HG02798 (cell line): ENCODE measurements at regions not wholly inside any gene's neighbourhood (a gene's known extent, or its start where the extent isn't known, plus 50 kb on each side); places are given as distances from the start of the nearest gene placed in this dataset.
"Not testable (repeated sequence)": the region's sequence is repeated elsewhere in the genome, so short reads cannot be mapped to it uniquely, and the experiment has no call there.

Source experiments
- ATAC-seq: cut with Tn5 transposase; IDR thresholded peaks from one replicate; pipeline ENCODE4 v1.9.1; 2021; ENCODE audit warnings: mild to moderate bottlenecking; ENCODE audit not compliant: unreplicated experiment, poor library complexity

DNA sequence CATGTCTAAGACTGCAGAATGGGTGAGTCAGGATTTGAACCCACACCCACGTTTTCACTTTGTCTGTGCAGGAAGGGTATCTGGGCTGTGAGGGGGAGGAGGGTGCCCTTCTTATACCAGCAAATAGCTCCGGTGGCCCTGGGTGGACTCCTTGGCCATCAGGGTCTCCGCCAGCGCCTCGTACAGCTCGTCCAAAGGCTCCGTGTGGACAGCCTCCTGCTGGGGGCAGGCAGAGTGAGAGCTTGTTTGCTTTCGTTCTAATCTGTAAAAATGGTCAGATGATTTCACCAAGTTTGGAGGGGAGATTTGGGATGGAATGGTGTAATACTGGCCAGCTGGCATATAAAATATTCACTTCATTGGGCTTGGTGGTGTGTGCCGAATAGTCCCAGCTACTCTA lies 111.7 kb upstream of the CCZ1B start:
- ATAC-seq = not testable (repeated sequence)

DNA sequence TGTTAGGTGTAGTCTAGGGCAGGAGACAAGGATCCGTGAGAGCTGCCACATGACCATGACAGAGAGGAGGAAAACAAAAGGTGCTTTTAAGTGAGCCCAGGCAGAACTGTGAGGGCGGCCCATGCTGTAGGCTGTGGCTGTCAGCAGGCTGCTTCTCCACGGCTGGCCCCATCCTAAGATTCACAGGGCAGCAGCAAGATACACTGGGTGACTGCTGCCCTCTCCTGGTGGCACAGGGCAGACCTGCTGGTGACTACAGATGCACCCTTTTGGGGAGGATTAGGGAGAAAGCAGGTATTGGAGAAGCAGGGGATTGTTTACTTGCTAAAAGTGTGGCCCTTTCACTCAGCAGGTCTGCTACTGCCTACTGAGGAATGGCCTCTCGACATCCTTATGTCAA lies 112.2 kb upstream of the CCZ1B start:
- not testable (repeated sequence) for ATAC-seq

DNA sequence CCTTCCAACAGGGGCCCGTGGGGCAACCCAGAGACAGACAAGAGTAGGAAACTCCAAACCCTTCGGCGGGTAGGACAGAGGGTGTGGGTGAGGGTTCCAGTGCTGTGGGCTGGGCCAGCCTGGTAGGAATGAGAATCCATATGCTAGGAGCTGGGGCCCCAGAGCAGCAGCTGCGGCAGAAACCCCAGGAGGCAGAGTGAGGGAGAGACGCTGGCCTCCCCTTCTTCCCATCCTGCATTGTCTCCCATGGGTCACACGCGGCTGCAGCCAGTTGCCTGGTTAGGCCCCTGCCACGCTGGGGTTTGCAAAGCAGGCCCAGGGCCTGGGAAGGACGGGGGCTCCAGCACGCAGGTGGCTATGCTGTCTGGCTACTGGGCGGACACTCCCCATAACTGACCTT lies 113.1 kb upstream of the CCZ1B start:
- not testable (repeated sequence) for ATAC-seq

DNA sequence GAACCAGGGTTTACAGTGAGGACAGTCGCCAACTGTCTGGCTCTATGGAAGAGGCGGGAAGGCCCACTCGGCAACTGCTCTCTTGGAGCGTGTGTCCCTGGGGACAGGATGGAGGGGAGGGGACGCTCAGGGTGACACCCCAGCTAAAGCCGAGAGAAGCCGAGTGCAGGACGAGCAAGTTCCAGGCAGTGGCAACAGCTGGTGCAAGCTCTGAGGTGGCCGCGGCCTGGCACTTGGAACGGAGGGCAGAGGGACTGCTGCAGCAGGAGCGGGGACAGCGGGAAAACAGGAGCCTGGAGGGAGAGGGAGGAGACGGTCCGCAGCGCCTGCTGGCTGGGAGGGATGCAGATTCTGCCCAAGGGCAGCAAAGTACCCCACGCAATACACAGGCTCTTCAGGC lies 113.8 kb upstream of the CCZ1B start:
- not testable (repeated sequence) for ATAC-seq

DNA sequence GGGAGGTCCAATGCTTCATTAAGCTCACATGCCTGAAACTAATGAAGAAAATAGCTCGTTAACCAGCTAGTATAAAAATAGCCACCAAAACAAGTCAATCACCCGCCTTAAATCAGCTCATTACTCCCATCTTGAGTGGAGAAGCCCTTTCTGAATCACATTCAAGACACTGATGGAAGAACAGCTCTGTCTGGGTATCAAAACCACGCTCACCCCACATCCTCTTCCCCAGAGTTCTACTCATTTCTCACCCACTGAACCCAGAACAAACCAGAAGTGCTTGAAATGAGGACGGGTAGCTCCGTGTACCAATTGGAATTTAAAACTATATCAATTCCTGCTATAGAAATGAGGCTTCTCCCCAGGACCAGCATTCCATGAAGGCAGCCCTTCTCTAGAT lies 120.8 kb upstream of the CCZ1B start:
- ATAC-seq = not testable (repeated sequence)

DNA sequence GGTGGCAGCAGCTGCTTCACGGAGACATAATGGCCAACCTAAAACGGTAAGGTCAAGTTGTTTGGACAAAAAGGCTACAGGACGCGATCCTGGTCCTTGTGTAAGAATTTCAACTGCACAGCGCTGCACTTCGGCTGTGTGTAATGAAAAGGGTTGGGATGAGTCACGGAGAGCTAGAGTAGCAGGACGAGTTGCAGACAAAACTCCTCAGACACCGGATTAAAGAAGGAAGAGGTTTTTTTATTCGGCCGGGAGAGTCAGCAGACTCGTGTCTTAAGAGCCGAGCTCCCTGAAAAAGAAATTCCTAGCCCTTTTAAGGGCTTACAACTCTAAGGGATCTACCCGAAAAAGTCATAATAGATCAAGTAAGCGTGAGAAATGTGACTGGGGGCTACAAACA lies 124.2 kb upstream of the CCZ1B start:
- ATAC-seq = not testable (repeated sequence)

DNA sequence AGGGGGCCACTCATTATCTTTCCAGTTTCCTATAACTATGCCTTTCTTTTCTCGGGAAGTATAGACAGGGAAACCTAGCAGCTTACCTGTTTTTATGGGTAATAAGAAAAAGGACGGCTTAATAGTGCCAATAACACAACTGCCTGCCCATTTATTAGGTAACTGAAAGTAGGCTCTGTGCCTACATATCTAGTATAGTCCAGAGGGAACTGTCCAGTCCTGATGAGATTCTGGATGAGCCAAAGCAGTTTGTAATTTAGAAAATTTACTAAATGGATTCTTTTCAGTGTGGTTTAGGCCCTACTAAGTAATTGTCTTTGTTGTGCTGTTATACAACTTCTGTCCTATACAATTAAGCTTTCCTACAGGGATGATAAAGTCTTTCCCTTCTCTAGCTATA lies 125.5 kb upstream of the CCZ1B start:
- ATAC-seq = not testable (repeated sequence)

DNA sequence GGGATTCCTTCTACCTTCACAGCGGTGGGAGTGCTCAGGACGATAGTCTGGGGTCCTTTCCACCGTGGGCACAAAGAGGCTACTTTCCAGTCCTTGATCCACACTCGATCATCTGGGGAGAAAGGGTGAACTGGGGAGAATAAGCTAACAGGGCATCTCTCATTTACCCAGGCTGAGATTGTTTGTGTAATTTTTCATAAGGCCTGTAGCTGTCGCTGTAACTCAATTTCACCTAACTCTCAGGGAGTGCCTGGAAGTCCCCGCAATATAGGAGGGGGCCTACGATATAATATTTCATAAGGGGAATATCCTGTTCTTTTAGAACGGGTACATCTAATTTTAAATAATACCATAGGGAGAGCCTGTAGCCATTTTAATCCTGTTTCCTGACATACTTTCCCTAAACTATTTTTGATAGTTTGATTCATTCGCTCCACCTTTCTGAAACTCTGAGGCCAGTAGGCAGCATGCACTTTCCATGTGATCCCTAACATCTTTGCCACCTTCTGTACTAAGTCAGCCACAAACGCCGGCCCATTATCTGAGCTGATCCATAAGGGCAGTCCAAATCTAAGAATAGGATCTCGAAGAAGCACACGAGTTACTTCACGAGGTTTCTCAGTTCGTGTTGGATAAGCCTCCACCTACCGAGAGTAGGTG lies 127.2 kb upstream of the CCZ1B start:
- ATAC-seq = not testable (repeated sequence)

DNA sequence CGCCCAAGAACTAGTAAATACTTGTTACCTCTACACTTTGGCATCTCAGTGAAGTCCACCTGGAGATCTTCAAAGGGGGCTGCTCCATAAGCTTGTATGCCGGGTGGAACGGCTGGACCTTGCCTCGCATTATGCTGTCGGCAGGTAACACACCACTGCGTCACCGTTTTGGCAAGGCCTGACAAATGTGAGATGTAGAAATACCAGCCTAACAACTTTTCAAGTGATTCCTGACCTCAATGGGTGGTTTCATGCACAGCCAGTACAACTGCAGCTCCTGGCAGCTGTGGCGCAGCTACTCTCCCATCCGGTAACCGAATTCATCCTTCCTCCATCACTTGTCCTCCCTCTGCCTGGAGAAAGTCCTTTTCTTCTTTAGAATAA lies 127.7 kb upstream of the CCZ1B start:
- not testable (repeated sequence) for ATAC-seq

DNA sequence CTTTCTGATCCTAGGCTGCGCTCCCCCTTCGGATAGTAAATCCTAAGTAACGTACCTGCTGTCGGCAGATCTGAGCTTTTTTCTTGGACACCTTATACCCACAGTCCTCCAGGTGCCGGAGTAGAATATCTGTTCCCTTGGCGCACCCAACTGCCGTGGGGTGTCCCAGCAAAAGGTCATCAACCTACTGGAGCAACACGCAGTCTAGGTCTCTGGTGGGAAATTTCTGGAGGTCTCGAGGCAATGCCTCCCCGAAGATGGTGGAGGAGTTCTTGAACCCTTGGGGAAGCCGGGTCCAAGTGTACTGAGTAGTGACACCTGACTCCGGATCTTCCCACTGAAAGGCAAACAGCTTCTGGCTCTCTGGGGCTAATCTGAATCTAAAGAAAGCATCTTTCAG lies 129.3 kb upstream of the CCZ1B start:
- ATAC-seq = not testable (repeated sequence)

DNA sequence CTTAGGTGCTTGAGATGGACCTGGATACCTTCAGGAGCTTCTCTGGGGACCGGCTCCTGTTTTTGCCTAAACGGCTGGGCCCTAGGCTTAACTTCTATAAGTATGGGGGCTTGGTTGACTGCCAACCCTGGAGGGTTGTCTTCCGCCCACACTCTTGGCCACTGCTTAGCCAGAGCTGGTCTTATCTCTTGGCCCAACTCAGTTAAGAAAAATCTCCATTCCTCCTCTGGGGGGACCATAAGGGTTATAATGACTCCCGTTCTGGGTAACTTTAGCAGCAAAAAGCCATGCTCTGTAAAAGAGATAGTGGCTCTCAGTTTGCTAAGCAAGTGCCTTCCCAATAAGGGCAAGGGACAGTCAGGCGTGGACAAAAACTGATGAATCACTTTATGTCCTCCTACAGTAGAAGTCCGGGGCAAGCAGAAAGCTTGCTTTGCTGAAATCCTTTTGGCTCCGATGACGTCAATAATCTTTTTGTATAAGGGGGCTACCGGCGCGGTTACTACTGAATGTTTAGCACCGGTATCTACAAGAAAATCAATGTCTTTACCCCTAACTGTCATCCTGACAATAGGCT lies 130.0 kb upstream of the CCZ1B start:
- not testable (repeated sequence) for ATAC-seq

DNA sequence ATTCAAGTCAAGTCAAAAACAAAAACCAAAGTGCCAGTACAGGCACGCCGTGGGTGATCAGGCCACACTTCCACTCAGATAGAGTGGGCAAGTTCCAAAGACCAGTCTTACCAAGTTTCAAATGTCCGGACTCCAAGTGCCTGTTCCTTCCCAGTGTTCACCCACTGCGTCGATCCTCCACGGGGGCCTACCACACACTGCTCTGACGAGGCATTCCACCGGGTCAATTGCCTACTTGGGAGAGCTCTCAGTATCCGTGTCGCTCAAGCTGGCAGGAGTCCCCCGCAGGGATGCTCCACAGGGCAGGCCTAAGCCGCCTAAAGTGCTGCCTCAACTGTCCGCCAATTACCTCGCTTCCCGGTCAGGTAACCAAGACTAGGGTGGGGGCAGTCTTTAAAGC lies 132.3 kb upstream of the CCZ1B start:
- not testable (repeated sequence) for ATAC-seq

DNA sequence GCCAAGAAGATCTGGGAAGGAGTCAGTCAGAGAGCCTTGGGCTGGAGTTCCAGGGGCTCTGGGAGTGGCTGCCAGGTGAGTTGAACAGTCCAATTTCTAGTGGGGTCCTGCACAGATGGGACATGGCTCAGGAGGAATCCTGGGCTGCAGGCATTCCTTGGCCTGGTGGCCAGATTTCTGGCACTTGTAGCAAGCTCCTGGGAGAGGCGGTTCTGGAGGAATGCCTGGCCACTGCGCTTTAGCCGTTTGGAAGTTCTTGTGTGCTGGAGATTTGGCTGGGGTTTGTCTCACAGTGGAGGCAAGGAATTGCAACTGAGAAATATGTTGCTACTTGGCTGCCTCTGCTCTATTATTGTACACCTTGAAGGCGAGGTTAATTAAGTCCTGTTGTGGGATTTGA lies 133.9 kb upstream of the CCZ1B start:
- ATAC-seq = not testable (repeated sequence)

DNA sequence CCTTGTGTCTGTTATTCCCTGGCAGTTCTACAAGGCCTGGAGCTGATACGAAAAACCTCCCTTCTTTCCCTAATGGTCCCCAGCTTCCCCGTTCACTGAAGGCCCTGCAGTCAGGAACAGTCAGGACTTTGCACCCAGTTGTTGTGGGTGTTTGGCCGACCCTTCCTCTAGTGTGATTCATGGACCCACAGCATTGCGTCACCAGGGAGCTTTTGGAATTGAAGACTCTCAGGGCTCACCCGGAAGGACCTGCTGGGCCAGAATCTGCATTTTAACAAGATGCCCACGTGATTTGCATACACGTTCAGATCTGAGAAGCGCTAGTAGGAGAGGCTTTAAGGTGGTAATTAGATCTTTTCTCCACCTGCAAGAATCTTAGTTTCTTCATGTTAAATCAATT lies 136.8 kb upstream of the CCZ1B start:
- ATAC-seq = not testable (repeated sequence)

DNA sequence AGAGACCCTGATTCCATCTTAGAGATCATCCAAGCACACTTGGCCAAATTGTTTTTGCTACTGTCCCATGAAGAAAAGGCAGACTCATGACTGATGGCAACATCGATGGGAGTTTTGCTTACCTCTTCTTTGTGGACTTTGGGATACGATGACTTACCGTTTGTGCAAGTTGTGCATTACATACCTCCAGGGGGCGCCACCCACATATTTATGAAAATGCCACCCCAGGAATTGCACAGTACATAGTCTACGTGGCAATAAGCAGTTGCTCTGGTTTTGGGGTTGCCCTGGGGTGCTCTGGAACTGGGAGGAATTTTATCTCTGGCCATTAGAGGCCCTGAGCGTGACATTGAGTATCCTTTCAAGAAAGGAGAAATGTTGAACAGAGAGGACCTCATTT lies 139.0 kb upstream of the CCZ1B start:
- not testable (repeated sequence) for ATAC-seq

DNA sequence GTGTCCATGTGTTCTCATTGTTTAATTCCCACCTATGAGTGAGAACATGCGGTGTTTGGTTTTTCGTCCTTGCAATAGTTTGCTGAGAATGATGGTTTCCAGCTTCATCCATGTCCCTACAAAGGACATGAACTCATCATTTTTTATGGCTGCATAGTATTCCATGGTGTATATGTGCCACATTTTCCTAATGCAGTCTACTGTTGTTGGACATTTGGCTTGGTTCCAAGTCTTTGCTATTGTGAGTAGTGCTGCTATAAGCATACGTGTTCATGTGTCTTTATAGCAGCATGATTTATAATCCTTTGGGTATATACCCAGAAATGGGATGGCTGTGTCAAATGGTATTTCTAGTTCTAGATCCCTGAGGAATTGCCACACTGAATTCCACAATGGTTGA lies 144.1 kb upstream of the CCZ1B start:
- not testable (repeated sequence) for ATAC-seq

DNA sequence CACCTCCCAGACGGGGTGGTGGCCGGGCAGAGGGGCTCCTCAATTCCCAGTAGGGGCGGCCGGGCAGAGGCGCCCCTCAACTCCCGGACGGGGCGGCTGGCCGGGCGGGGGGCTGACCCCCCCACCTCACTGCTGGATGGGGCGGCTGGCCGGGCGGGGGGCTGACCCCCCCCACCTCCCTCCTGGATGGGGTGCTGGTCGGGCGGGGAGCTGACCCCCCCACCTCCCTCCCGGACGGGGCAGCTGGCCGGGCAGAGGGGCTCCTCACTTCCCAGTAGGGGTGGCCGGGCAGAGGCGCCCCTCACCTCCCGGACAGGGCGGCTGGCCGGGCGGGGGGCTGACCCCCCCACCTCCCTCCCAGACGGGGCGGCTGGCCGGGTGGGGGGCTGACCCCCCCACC lies 148.8 kb upstream of the CCZ1B start:
- not testable (repeated sequence) for ATAC-seq

DNA sequence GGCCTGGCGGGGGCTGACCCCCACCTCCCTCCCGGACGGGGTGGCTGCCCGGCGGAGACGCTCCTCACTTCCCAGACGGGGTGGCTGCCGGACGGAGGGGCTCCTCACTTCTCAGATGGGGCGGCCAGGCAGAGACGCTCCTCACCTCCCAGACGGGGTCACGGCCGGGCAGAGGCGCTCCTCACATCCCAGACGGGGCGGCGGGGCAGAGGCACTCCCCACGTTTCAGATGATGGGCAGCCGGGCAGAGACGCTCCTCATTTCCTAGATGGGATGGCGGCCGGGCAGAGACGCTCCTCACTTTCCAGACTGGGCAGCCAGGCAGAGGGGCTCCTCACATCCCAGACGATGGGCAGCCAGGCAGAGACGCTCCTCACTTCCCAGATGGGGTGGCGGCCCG lies 149.3 kb upstream of the CCZ1B start:
- not testable (repeated sequence) for ATAC-seq

DNA sequence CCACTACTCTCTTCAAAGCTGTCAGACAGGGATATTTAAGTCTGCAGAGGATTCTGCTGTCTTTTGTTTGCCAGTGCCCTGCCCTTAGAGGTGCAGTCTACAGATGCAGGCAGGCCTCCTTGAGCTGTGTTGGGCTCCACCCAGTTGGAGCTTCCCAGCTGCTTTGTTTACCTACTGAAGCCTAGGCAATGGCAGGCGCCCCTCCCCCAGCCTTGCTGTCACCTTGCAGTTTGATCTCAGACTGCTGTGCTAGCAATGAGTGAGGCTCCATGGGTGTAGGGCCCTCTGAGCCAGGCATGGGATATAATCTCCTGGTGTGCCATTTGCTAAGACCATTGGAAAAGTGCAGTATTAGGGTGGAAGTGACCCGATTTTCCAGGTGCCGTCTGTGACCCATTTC lies 151.3 kb upstream of the CCZ1B start:
- not testable (repeated sequence) for ATAC-seq

DNA sequence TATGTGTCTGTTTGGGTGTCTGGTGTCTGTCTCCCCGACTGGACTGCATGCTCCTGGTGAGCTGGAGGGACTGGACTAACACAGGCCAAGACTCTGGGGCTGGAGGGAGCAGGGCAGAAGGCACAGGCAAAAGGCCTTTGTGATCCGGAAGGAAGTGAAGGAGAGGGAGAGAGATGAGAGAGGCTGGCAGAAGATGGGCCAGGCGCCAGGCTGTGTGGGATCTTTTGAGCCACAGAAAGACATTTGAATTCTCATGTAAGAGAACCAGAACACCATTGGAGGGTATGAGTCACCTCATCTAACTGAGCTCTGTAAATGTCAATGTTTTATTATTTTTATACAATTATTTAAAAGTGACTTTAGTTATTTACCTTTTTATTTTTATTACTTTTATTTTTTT lies 152.3 kb upstream of the CCZ1B start:
- ATAC-seq = not testable (repeated sequence)

DNA sequence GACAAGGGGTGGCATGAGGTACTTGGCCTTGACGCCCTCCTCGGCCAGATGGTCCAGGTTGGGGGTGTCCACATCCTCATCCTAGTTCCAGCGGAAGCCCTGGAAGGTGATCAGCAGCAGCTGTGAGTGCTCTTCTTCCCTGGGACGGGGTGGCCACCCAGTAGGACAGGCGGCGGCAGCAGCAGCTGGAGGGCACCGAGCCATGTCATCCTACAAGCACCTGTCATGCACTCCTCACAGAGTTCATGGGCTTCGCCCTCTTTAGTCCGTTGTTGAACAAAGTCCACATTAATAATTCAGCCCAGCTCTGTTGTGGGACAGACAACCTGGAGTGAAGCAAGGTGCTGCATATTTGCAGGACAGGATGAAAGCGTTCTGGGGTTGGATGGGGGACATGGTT lies 153.4 kb upstream of the CCZ1B start:
- ATAC-seq = not testable (repeated sequence)

DNA sequence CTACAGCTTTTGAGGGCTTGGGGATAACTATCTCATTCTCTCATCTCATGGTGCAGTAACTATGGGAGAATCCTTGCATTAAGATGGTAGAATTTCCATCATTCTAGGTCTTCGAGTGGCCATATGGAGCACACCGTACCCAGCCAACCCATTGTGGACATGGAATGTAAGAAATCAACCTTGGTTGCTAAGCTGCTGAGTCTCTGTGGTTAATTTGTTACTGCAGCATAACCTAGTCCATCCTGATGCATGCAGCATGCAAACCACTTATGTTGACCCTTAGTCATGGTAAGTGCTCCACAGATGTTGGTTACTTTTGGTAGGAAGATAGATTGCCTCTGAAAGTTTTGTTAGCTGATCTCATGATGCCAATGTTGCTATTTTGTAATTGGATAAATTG lies 156.3 kb upstream of the CCZ1B start:
- ATAC-seq = not testable (repeated sequence)
